NCI-H226 (cell line): ENCODE measurements at regions not wholly inside any gene's neighbourhood (a gene's known extent, or its start where the extent isn't known, plus 50 kb on each side); places are given as distances from the start of the nearest gene placed in this dataset.
"Not testable (repeated sequence)": the region's sequence is repeated elsewhere in the genome, so short reads cannot be mapped to it uniquely, and the experiment has no call there.

Source experiments
- DNase-seq: peaks from one replicate; pipeline ENCODE4 v3.0.0-alpha.2; 2015

- DNase-seq = peak; percentile 15
Observed at GRCh38 chr4:148852092-148852699, 410.0 kb upstream of the NR3C2 start.

- DNase-seq = no peak
Observed at GRCh38 chr4:148850257-148850995, 408.2 kb upstream of the NR3C2 start.

- DNase-seq = no peak
Observed at GRCh38 chr4:148849581-148849980, 407.4 kb upstream of the NR3C2 start.

- DNase-seq = no peak
Observed at GRCh38 chr4:148847544-148848255, 405.5 kb upstream of the NR3C2 start.

- DNase-seq = no peak
Observed at GRCh38 chr4:148845609-148846008, 403.4 kb upstream of the NR3C2 start.

- DNase-seq = no peak
Observed at GRCh38 chr4:148843625-148844024, 401.4 kb upstream of the NR3C2 start.

GRCh38 chr4:148842843-148843242 is 400.6 kb upstream of the NR3C2 start:
- DNase-seq = no peak

- not testable (repeated sequence) for DNase-seq
Observed at GRCh38 chr4:148837571-148837970, 395.4 kb upstream of the NR3C2 start.

GRCh38 chr4:148834804-148835631 is 392.8 kb upstream of the NR3C2 start:
- no peak for DNase-seq

- peak; percentile 76 for DNase-seq
Observed at GRCh38 chr4:148831945-148832344, 389.7 kb upstream of the NR3C2 start.

- DNase-seq = no peak
Observed at GRCh38 chr4:148828291-148828690, 386.1 kb upstream of the NR3C2 start.

GRCh38 chr4:148827781-148828180 is 385.6 kb upstream of the NR3C2 start:
- no peak for DNase-seq

GRCh38 chr4:148823419-148823769 is 381.2 kb upstream of the NR3C2 start:
- DNase-seq = no peak

- no peak for DNase-seq
Observed at GRCh38 chr4:148822572-148823418, 380.6 kb upstream of the NR3C2 start.

- DNase-seq = no peak
Observed at GRCh38 chr4:148814030-148814429, 371.8 kb upstream of the NR3C2 start.

- DNase-seq = no peak
Observed at GRCh38 chr4:148813289-148813688, 371.1 kb upstream of the NR3C2 start.

- no peak for DNase-seq
Observed at GRCh38 chr4:148812101-148812500, 369.9 kb upstream of the NR3C2 start.

- DNase-seq = no peak
Observed at GRCh38 chr4:148810461-148810860, 368.2 kb upstream of the NR3C2 start.

- no peak for DNase-seq
Observed at GRCh38 chr4:148808416-148808815, 366.2 kb upstream of the NR3C2 start.

GRCh38 chr4:148800940-148801339 is 358.7 kb upstream of the NR3C2 start:
- DNase-seq = no peak

GRCh38 chr4:148800336-148800885 is 358.2 kb upstream of the NR3C2 start:
- DNase-seq = no peak
